ENCODE measurements at regions not wholly inside any gene's neighbourhood (a gene's known extent, or its start where the extent isn't known, plus 50 kb on each side); places are given as distances from the start of the nearest gene placed in this dataset.

DNA sequence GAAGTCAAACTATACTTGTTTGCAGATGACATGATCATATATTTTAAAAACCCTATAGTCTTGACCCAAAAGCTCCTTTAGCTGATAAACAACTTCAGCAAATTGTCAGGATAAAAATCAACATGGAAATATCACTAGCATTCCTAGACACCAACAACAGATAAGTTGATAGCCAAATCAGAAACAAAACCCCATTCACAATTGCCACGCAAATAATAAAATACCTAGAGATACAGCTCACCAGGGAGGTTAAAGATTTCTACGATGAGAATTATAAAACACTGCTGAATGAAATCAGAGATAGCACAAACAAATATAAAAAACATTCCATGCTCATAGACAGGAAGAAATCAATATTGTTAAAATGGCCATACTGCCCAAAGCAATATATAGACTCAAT, 605.0 kb upstream of the GRIA3 start:
- in situ Hi-C loops (cut with MboI; ENCODE audit: low sequenced_read_pairs, unreplicated experiment) = no loop called here
- TF ChIP-seq, protein P1, sequence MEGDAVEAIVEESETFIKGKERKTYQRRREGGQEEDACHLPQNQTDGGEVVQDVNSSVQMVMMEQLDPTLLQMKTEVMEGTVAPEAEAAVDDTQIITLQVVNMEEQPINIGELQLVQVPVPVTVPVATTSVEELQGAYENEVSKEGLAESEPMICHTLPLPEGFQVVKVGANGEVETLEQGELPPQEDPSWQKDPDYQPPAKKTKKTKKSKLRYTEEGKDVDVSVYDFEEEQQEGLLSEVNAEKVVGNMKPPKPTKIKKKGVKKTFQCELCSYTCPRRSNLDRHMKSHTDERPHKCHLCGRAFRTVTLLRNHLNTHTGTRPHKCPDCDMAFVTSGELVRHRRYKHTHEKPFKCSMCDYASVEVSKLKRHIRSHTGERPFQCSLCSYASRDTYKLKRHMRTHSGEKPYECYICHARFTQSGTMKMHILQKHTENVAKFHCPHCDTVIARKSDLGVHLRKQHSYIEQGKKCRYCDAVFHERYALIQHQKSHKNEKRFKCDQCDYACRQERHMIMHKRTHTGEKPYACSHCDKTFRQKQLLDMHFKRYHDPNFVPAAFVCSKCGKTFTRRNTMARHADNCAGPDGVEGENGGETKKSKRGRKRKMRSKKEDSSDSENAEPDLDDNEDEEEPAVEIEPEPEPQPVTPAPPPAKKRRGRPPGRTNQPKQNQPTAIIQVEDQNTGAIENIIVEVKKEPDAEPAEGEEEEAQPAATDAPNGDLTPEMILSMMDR (IDR thresholded peaks at IDR 0.05; ENCODE audit: borderline replicate concordance, control extremely low read depth, extremely low read depth, insufficient read depth, missing control alignments) = no peak
- DNase-seq (ENCODE audit: low spot score) = no peak

DNA sequence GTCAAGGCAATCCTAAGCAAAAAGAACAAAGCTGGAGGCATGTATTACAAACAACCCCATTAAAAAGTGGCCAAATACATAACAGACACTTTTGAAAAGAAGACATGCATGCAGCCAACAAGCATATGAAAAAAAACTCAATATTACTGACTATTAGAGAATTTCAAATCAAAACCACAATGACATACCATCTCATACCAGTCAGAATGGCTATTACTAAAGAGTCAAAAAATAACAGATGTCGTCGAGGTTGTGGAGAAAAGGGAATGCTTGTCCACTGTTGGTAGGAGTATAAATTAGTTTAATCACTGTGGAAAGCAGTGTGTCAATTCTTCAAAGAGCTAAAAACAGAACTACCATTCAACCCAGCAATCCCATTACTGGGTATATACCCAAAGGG, 604.6 kb upstream of the GRIA3 start:
- in situ Hi-C loops (cut with MboI; ENCODE audit: low sequenced_read_pairs, unreplicated experiment) = no loop called here
- no peak for DNase-seq (ENCODE audit: low spot score)
- TF ChIP-seq, protein P1 (IDR thresholded peaks at IDR 0.05; ENCODE audit: borderline replicate concordance, control extremely low read depth, extremely low read depth, insufficient read depth, missing control alignments) = no peak

DNA sequence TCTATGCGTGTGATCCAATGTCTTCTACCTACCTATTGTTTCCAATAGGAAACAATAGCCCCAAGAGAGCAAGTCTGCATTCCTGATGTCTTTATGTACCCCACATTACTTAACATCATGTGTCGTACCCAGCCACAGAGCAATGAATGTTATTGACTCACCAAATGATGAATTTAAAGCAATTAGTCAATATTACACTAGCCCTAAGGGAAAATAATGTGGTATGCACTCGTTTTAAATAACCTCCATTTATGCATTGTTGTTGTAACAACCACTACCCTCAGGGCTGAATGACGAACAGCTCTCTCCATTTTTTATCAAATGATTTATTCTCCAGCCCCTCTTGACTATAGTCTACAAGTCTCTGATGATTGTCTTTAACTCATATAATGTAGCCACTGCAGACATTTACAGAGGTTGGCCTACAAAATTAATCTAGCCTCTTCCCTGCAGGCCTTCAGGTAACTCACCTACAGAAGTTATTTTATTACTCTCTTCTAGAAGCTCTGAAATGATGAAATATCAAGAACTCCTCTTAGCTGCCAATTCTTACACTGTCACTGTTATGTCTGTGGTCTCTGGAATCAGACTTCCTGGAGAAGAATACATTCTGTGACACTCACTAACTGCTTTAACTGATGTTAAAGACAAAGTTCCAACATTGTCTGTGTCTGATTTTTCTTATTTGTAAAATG, 601.7 kb upstream of the GRIA3 start:
- in situ Hi-C loops (cut with MboI; ENCODE audit: low sequenced_read_pairs, unreplicated experiment) = no loop called here
- TF ChIP-seq, protein P1 (IDR thresholded peaks at IDR 0.05; ENCODE audit: borderline replicate concordance, control extremely low read depth, extremely low read depth, insufficient read depth, missing control alignments) = no peak
- DNase-seq (ENCODE audit: low spot score) = no peak

DNA sequence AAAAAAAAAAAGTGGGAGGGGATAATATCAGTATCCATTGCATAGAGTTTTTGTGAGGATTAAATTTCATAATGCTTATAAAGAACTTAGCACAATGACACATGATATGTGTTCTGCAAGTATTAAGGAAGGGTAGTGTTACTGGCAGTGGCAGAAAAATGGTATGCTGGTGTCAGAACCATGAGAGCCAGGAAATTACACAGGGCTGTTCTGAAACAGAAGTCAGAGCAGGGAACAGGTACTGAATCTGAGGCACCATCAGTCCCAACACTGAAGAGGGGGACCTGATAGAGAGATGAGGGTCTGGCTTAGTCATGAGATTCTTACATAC, 601.1 kb upstream of the GRIA3 start:
- in situ Hi-C loops (cut with MboI; ENCODE audit: low sequenced_read_pairs, unreplicated experiment) = no loop called here
- no peak for DNase-seq (ENCODE audit: low spot score)
- TF ChIP-seq, protein P1 (IDR thresholded peaks at IDR 0.05; ENCODE audit: borderline replicate concordance, control extremely low read depth, extremely low read depth, insufficient read depth, missing control alignments) = no peak

DNA sequence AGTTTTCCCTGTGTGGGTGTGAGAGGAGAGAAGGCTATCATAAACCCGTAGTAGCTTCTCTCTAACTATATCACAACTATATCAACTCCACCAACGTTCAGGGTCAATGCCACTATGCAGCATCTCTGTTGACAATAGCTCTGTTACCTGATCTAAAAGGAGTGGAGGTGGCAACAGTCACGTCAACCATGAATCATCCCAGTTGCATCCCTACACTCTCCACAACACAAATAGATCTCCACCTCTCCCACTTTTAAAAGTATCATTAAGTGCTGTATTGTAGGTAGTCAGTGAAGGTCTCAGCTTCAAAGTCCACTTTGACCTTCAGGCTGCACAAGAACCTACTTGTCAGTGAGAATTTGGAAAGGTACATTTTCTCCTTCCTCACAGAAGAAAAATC, 600.5 kb upstream of the GRIA3 start:
- in situ Hi-C loops (cut with MboI; ENCODE audit: low sequenced_read_pairs, unreplicated experiment) = no loop called here
- no peak for DNase-seq (ENCODE audit: low spot score)
- TF ChIP-seq, protein P1 (IDR thresholded peaks at IDR 0.05; ENCODE audit: borderline replicate concordance, control extremely low read depth, extremely low read depth, insufficient read depth, missing control alignments) = no peak

DNA sequence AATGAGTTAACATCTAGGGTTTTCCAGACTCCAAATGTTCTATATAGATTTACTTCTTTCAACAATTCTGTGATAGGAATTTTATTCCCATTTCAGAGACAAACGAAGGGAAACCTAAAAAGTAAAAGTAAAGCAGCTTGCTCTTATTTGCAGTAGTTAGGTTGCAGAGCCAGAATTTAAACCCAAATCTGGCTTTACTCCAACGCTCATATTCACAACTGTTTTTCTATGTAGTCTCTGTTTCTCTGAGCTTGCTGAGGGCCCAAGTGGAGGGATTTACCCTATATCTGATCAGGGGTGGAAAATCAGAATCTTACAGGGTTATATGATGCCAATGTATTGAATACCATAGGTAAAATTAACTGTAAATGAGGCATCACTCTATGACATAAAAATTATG, 599.1 kb upstream of the GRIA3 start:
- no peak for DNase-seq (ENCODE audit: low spot score)
- TF ChIP-seq, protein P1 (IDR thresholded peaks at IDR 0.05; ENCODE audit: borderline replicate concordance, control extremely low read depth, extremely low read depth, insufficient read depth, missing control alignments) = no peak
- in situ Hi-C loops (cut with MboI; ENCODE audit: low sequenced_read_pairs, unreplicated experiment) = no loop called here
